GM19467 (cell line): ENCODE measurements at regions not wholly inside any gene's neighbourhood (a gene's known extent, or its start where the extent isn't known, plus 50 kb on each side); places are given as distances from the start of the nearest gene placed in this dataset.
"Not testable (repeated sequence)": the region's sequence is repeated elsewhere in the genome, so short reads cannot be mapped to it uniquely, and the experiment has no call there.

Experiments used
- ATAC-seq: cut with Tn5 transposase; IDR thresholded peaks from one replicate; pipeline ENCODE4 v1.9.1; 2021; ENCODE audit warnings: mild to moderate bottlenecking, moderate library complexity; ENCODE audit not compliant: unreplicated experiment

DNA sequence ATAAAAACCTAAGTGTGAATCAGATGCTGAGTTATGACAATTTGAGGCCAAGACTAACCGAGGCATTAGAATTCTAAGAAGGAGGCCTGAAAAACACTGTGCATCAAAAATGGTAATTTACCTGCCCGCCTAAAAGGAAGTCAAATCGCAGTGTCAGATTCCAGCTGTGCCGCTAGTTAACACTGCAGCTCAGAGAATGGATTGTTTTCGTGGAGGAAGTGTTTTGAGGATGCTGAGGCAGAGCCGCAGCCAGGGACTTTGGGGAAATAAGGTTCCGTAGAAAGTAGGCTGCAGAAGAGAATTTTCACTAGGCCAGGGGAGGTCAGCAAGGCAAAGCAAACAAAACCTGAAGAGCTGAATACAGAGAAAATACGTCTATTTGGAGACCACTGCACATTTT lies 226.4 kb upstream of the ISL1 start:
- no peak for ATAC-seq

DNA sequence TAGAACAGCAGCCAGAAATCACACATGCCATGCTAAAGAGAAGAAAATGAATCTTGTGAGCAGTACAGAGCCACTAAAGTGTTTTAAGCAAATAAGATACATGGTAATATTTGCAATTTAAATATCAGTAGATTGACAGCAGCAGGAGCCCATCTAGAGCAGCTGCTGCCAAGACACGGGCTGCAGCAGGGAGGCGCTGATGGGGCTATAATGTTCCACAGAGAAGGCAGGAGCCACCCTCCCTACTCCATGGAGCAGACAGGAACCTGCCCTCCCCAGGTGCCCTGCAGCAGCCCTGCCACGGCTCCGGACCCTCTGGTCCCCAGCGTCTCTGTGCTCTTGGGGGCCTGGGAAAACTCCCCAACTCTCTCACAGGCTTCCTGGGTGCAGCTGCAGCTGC lies 224.1 kb upstream of the ISL1 start:
- no peak for ATAC-seq

DNA sequence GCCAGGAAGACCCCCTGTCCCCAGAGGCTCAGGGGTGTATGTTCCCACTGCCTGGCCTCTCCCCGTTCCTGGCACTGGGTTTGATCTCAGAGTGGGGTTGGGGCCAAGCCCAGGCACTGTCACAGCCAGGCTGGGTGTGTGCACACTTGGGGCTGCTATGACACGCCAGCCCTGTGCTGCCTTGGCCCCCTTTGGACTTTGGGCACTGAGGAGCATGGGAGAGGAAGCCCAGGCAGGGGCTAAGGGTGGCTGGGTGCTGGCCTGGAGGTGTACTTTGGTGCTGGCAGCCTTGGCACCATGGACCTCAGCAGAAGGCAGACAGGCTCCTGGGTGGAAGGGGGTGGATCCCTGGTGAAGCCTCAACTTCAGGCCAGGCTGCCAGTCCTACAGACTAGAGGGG lies 223.6 kb upstream of the ISL1 start:
- ATAC-seq = no peak

DNA sequence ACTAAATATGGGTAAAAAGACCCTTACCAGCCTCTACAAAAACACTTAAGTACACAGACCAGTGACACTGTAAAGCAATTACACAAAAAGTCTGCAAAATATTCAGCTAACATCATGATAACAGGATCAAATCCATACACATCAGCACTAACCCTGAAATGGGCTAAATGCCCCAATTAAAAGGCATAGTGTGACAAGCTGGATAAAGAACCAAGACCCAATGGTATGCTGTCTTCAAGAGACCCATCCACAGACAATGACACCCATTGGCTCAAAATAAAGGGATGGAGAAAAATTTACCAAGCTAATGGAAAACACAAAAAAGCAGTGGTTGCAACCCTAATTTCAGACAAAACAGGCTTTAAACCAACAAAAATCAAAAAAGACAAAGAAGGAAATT lies 221.0 kb upstream of the ISL1 start:
- ATAC-seq = no peak

DNA sequence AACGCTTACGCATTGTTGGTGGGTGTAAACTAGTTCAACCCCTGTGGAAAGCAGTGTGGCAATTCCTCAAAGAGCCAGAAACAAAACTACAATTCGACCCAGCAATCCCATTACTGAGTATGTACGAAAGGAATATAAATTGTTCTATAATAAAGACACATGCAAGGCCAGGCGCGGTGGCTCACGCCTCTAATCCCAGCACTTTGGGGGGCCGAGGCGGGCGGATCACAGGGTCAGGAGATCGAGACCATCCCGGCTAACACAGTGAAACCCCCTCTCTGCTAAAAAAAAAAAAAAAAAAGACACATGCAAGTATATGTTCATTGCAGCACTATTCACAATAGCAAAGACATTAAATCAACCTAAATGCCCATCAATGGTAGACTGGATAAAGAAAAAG lies 217.6 kb upstream of the ISL1 start:
- not testable (repeated sequence) for ATAC-seq

DNA sequence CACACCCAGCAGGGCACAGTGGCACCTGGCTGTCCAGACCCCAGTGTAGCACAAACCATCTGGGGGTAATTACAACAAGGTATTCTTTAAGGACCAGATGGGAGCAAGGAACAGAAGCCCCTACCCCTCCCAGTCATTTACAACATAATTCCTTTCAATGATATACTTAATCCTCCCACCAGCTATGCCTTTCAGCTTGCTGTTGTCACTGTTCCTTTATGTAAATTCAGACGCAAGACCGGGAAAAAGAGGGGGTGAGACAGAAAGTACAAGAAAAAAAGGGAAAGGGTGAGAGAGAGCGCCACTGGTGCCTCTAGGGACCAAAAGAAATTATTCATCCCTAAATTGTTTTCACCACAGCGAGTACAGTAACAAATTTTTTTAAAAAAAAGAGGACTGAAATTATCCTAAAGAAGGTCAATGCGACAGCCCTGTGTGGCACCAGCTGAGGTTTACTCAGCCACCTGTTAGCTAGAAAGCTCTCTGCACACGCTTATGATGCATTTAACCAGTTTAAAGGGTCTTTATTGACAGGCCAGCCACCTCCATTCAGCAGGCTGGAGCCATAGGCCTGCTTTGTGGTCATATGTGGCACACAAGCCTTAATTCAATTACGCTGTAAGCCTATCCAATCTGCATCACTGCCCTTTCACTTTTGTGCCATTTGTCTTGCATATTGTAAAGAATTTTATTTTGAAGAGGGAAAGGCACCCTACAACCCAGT lies 210.2 kb upstream of the ISL1 start:
- ATAC-seq = no peak

DNA sequence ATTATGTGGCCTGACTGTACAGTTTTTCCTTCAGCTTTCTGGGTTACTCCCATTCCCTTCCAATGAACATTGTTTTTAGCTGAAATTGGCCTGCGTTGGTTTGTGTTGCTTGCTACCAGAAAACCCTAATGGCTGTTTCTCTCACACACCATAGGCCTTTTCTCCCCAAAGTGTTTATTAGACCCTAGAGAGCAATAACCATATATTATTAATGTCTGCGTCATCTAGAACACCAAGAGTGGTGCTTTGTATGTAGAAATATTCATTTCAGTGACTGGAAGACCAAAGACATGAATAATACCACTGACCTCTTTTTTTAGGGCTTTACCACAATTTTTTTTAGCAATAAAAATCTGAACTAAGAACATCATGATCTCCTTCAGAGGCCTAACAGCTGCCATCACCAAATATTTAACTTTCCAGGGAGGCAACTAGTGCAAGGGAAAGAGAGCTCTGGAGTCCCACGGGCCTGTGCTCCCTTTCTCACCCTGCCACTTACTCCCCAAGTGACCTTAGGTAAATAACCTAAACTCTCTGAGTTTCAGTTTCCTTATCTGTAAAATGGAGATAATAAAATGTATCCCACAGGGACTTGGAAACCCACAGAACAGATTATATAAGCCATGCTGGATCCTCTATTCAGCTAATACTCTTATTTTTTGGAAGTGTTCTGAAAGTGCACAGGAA lies 201.9 kb upstream of the ISL1 start:
- no peak for ATAC-seq

DNA sequence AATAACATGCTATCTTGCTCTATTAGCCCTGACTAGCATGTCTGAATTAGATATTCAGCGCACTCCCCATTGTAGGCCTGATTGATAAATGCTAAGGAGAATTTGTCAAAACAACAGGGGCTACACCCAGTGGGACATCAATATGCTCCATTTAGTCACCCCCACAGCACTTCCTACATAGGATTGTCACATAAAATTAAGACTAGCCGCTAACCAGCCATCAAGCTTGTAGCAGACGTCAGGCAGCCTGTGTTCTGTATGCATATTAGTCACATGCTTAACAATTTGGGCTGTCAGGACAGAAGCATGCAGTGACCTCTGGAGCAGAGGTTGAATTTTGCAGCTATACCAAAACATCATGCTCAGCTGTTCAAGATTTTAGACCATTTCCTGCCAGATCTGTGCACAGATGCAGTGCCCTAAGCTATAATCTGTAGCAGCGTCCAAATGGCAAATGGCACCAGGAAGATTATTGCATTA lies 197.4 kb upstream of the ISL1 start:
- ATAC-seq = no peak

DNA sequence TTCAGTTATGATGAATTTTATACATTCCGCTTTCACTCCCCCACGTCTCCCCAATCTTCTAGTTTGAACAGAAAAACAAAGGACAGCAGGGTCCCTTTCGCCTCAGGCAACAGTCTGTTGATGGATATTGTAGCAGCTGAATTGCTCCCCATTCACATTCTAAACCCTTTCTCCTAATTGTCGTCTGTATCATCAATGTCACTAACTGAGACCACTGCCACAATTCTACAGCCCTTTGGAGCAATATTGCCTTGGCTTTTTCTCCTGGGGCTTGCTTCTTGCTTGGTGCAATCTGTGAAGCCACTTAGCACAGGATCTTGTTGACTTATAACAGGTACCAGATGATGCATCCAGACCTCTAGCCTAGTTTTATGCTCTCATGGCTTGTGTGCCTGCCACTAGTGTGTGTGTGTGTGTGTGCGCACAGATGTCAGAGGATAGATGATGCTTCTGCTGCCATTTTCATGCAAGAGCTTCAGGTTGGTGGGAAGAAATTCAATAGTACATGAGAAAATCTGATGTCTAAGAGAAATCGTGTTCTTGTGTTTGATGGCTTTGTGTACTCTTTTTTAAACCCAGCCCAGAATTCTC lies 195.2 kb upstream of the ISL1 start:
- no peak for ATAC-seq

DNA sequence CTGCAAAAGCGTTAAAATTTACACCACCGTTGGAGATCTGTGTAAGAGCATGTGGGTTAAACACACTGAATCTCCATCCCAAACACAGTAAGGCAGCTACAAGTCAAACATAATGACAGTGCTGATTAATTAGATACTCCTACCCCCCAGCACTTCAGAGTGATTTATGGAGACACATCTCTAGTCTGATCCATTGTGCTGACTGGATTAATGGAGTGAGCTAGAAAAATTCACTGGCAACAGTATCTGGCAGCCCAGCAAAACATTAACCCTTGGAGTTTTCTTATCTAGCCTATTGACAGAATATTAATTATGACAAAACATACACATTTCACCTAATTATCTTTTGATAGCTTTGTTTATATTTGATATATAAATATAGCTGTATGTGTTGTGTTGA lies 188.6 kb upstream of the ISL1 start:
- ATAC-seq = no peak

DNA sequence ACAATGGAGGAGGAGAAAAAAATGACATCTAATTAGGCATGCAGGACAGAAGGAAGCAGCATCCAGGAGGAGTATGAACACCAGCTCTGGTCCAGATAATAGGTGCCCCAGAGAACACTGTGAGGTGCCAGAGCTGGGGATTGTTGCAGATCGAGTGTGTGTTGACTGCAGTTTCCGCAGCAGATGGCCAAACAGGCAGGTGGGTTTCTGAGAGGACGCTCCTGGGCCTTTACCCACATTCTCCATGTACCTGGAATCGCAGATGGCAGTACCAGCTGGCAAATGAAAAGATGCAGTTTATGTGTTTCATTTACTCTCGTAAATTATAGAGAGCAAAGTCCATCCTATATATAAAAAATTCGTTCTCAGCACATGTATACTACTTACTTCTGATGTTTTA lies 182.2 kb upstream of the ISL1 start:
- no peak for ATAC-seq

DNA sequence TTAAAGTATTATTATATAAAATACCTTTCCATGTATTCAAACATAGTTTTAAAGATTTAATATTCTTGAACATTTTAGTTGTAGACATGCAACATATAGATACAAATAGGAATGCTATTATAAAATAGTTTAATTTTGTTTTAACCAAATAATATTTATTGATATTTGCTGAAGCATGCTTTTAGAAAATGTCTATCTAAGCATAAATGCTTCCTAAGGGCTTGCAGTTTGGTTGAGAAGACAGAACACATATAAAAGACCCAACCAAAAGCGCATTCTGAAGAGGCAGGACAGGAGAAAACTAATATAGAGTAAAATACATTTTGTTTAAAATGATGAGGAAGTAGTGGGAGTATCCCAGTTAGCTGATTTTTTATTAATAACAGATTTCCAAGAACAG lies 181.5 kb upstream of the ISL1 start:
- ATAC-seq = no peak

DNA sequence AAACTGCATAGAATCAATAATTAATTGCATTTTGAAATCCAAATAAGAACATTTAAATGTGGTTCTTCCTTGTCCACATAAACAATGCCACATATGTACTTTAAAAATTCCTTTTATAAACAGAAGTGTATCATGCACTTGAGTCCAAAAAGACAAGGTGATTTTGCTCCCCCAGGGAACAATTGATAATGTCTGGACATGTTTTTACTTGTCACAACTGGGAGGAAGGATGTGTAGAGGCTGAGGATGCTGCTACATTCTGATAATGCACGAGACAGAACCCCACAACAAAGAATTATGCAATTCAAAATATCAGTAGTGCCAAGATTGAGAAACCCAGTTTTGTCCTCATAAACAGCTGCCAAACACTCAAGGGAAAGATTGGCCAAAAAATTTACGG lies 181.1 kb upstream of the ISL1 start:
- no peak for ATAC-seq

DNA sequence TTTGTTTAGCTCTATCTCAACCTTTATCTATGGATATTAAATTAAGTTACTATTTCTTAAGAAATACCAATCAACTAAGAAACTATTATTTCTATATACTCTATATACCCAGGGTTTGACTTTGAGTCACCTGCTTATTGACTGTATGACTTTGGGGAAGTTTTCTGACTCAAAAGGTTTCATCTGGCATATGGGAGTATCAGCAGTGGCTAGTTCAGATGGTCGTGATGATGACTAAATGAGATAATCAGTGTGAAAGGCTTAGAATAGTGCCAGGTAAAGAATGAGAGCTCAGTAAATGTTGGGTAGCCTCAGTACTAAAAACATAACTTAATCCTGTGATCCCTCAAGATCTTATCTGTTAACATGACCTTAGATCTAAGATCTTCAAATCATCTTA lies 179.7 kb upstream of the ISL1 start:
- no peak for ATAC-seq

DNA sequence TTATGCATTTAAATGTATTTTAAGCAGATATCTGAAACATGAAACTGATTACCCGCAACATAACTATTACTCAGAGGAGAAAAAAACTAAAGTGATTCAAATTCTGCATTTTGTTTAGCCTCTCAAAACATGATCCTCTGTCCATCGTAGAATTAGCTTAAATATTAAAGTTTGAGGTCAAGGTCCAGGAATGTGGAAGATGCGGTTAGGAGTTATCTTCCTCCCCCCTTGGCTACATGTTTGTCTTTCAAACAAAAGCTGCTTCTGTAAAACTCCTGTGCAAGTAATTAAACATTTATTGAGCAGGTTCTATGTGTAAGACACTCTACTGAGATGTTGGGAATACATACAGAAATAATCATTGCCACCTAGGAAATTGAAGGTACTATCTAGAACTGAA lies 175.0 kb upstream of the ISL1 start:
- ATAC-seq = no peak

DNA sequence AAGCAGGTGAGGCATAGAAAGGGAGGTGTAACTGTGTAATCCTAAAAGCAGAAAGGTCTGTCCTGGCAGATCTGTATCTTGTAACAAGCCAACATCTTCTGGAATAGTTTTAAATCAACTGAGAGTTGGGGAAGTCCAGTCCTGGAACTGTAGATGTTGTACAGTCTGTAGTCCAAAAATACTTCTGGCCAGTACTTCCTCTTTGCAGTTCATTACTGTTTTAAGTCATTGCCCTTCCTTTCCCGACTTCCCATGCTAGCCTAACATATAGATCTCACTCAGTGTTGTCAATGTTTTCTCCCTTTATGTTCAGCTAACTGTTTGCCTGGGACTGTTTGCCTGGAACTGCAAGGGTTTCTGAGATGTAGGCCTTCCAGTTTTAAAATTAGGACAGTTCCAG lies 168.5 kb upstream of the ISL1 start:
- ATAC-seq = no peak

DNA sequence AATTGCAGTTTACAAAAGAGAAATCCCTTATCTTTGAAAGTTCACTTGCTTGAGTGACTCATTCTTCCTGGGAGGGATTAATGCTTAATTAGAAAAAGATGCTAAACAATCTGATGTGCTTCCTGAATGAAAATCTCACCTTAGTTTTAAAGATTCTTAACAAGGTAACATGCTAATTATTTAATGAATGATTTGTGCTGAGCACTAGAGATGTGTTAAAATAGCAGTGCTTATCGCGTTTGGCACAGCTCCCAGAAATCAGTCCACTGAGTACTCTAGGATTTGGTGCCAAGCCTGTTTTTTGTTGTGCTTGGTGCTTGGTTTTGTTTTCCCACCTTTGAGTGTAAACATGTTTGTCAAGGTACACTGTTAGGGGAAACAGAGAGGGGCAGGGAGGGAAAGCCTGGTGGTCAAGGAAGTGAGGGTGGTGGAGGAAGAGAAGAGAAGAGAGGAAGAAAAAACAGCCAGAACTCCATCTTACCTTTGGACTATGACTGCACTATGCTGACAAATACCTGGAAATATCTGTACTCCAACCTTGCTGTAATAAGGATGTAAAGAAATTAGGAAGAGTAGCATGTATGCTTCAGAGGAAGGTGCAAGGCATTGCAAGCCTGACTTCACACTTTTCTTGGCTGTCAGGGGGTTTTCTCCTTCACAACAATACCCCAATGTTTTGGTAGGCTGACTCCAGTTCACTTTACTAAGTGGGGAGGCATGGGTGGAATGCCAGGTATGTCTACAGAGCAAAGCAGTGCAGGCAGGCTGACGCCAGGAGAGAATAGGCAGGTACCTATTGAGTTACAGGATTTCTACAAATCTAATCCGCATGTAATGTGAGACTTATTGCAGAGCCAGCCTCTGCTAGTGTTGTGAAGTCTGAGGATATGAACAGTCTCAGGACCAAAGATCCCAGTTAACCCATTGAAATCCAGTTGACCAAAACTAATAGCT lies 157.2 kb upstream of the ISL1 start:
- ATAC-seq = no peak

DNA sequence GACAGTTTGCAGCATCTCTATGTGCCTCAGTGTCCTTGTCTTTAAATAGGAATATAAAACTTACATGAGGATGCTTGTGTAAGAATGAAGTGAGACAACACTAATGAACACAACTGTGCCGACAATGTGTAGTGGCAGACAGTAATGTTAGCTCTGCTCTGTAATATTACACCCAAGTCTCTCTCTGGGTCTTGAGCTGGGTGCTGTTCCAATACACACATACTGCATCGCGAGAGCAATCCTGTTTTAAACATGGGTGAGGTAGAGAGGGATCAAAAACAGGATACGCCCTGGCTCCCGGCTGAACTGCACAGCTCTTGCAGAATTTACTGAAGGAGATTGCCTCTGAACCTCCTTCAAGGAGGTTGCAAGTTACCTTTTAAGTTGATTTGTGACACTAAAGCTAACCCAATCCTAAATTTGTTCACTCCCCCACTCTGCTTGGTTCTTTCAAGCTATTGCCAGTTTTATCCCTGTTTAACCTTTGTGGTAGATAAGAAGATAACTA lies 155.2 kb upstream of the ISL1 start:
- ATAC-seq = no peak

DNA sequence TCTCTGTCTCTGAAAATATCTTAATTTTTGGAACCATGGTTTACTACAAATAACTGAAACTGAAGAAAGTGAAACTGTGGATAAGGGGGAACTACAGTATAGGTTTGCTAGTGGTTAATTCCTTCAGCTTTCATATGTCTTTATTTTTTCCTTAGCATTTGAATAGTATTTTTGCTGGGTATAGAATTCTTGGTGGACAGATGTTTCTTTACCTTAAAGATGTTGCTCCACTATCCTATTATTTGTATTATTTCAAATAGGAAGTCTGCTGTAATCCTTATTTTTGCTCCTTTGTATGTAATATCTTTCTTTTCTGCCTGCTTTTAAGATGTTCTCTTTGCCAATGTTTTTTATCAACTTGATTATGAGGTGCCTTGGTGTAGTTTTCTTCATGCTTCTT lies 152.9 kb upstream of the ISL1 start:
- ATAC-seq = no peak

DNA sequence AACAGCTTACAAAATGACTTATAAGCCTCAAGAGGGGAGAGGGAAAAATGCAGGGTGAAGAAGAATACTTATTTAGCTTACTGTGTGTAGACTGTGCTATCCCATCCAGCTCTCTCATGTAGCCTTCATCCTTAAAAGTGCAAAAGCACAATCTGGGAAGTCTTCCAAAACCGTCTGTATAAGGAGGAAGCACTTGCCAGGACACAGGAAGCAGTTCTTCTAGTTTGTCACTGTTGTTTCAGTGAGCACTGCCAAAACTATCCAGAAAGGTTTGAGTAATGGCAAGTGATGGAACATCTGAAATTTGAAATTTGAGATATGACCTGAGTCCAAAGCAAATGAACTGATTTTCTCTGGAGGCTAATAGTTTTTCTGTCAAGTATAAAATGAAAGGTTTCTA lies 140.8 kb upstream of the ISL1 start:
- ATAC-seq = no peak

DNA sequence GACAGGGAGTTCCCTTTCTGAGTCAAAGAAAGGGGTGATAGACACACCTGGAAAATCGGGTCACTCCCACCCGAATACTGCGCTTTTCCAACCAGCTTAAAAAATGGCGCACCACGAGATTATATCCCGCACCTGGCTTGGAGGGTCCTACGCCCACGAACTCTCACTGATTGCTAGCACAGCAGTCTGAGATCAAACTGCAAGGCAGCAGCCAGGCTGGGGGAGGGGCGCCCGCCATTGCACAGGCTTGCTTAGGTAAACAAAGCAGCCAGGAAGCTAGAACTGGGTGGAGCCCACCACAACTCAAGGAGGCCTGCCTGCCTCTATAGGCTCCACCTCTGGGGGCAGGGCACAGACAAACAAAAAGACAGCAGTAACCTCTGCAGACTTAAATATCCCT lies 132.3 kb upstream of the ISL1 start:
- not testable (repeated sequence) for ATAC-seq
